HT-29 (cell line): ENCODE measurements at regions not wholly inside any gene's neighbourhood (a gene's known extent, or its start where the extent isn't known, plus 50 kb on each side); places are given as distances from the start of the nearest gene placed in this dataset.
"Not testable (repeated sequence)": the region's sequence is repeated elsewhere in the genome, so short reads cannot be mapped to it uniquely, and the experiment has no call there.

Source experiments
- DNase-seq: peaks from one replicate; pipeline ENCODE4 v3.0.0-alpha.2; 2015; ENCODE audit warnings: low spot score

- DNase-seq, result no peak
These were observed 313.6 kb downstream of the TBC1D32 start for GRCh38 chr6:121020656-121021055.

- no peak for DNase-seq
These were observed 325.7 kb downstream of the TBC1D32 start for GRCh38 chr6:121008553-121008952.

GRCh38 chr6:121006024-121006423, 328.3 kb downstream of the TBC1D32 start:
- no peak for DNase-seq

GRCh38 chr6:121000381-121000780, 333.9 kb downstream of the TBC1D32 start:
- DNase-seq, result no peak

- DNase-seq, result no peak
These were observed 337.9 kb downstream of the TBC1D32 start for GRCh38 chr6:120996340-120996739.

GRCh38 chr6:120994573-120994967, 339.7 kb downstream of the TBC1D32 start:
- DNase-seq, result no peak

- DNase-seq, result no peak
These were observed 340.2 kb downstream of the TBC1D32 start for GRCh38 chr6:120993929-120994572.

- DNase-seq, result no peak
These were observed 342.0 kb downstream of the TBC1D32 start for GRCh38 chr6:120992257-120992656.

GRCh38 chr6:120990866-120991265, 343.4 kb downstream of the TBC1D32 start:
- DNase-seq, result no peak

- DNase-seq, result no peak
These were observed 352.4 kb downstream of the TBC1D32 start for GRCh38 chr6:120981835-120982234.

- DNase-seq, result no peak
These were observed 368.0 kb downstream of the TBC1D32 start for GRCh38 chr6:120966321-120966720.

GRCh38 chr6:120965814-120966213, 368.5 kb downstream of the TBC1D32 start:
- DNase-seq, result no peak

- no peak for DNase-seq
These were observed 373.5 kb downstream of the TBC1D32 start for GRCh38 chr6:120960761-120961160.

- no peak for DNase-seq
These were observed 380.2 kb downstream of the TBC1D32 start for GRCh38 chr6:120954111-120954510.

- no peak for DNase-seq
These were observed 383.0 kb downstream of the TBC1D32 start for GRCh38 chr6:120951258-120951657.

- DNase-seq, result no peak
These were observed 387.2 kb downstream of the TBC1D32 start for GRCh38 chr6:120947111-120947510.

- DNase-seq, result no peak
These were observed 388.2 kb downstream of the TBC1D32 start for GRCh38 chr6:120945905-120946594.

- DNase-seq, result no peak
These were observed 395.3 kb downstream of the TBC1D32 start for GRCh38 chr6:120938876-120939472.

GRCh38 chr6:120938164-120938875, 396.0 kb downstream of the TBC1D32 start:
- no peak for DNase-seq

GRCh38 chr6:120935908-120936307, 398.4 kb downstream of the TBC1D32 start:
- DNase-seq, result no peak

- no peak for DNase-seq
These were observed 399.3 kb downstream of the TBC1D32 start for GRCh38 chr6:120935016-120935415.

GRCh38 chr6:120931520-120932180, 402.6 kb downstream of the TBC1D32 start:
- not testable (repeated sequence) for DNase-seq
